Anterior cingulate cortex (tissue), 58 donors: ENCODE measurements at regions not wholly inside any gene's neighbourhood (a gene's known extent, or its start where the extent isn't known, plus 50 kb on each side); places are given as distances from the start of the nearest gene placed in this dataset.
"Not testable (repeated sequence)": the region's sequence is repeated elsewhere in the genome, so short reads cannot be mapped to it uniquely, and the experiment has no call there.

Source experiments
- DNase-seq, 58 donors: peaks; one replicate each; lab custom pipeline; 2025; lab: John Stamatoyannopoulos, UW

DNA sequence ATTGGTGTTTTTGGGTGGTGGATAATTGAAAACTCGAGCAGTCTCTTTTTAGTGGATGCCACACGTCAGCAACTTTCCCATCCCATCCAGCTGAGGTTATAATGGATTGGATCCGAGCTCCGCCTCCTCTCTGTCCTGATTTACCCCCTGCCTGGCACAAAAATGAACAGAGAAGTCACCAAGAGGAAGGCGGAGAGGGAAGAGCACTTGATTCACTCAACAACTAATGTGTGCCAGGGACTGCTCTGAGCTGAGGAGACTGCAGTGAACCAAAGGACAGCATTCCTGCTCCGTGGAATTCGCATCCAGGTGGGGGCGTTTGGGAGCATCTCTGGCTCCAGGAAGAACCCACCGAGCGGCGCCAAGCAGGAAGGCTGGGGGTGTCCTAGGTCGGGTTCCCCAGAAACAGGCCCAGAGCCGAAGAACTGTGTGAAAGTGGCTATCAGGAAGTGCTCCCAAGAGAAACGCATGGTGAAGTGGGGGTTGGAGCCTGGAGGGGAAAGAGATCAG lies 95.8 kb upstream of the NAA20 start:
- DNase-seq: peak in 2 of 58 donors; percentile 9 to 37

- not testable (repeated sequence) for DNase-seq
These were observed 95.3 kb upstream of the NAA20 start for GRCh38 chr20:19921829-19922228.

DNA sequence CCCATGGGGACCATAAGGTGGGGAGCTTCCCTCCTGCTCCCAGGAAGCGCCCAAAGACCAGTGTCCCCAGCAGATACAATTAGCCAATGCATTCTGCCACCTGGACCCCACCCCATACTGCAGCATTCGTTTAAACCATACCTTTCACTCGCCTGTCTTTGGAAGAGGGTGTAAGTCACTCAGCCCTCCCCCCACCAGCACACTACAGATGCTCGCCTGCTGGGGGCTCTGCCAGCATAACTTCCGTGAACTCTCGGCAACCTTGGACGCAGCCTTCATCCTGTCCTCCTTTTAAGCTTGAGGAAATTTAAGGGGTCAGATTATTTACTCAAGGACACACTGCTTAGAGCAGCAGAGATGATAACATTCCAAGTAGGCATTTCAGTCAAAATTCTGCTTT lies 94.4 kb upstream of the NAA20 start:
- DNase-seq: no peak

- DNase-seq: no peak
These were observed 93.4 kb upstream of the NAA20 start for GRCh38 chr20:19923762-19924161.

DNA sequence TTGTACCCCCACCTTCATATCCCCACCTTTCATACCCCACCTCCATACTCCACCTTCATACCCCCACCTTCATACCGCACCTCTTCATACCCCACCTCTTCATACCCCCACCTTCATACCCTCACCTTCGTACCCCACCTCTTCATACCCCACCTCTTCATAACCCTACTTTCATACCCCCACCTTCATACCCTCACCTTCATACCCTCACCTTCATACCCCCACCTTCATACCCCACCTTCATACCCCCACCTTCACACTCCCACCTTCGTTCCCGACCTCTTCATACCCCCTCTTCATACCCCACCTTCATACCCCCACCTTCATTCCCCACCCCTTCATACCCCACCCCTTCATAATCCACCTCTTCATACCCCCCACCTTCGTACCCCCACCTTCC lies 92.9 kb upstream of the NAA20 start:
- DNase-seq: no peak

DNA sequence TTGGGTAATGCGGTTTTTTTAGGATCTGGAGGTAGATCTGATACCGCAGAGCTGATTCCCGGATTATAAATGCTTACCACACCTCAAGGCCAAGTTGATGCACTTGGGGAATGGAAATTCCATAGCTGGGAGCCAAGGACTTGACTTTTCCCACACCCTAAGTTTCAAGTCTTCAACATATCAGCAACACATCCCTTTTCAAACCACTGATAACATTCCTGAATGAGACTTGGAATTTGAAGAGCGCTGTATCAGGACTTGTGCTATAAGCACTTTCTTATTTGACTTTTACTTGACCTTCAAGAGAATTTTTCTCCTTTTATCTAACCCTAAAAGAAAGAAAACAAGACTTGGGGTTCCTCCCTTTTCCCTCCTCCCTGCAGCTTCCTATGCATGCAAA lies 90.6 kb upstream of the NAA20 start:
- DNase-seq: no peak

GRCh38 chr20:19928328-19929011 lies 88.7 kb upstream of the NAA20 start:
- no peak for DNase-seq

DNA sequence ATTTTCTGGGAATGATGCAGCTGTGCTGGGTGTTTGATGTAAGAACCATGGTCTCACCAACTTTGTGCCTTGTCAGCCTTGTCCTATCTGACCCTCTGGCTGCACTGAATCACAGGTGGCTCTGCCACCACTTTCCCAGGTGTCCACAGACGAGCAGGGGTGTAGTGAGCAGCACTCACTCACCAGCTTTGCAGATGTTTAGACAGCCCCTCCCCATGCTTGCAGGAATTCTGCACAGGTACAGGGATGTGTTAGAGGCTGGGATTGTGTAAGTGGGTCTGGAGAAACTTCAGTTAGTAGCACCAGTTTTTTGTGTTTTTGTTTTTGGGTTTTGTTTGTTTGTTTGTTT lies 88.2 kb upstream of the NAA20 start:
- DNase-seq: no peak

DNA sequence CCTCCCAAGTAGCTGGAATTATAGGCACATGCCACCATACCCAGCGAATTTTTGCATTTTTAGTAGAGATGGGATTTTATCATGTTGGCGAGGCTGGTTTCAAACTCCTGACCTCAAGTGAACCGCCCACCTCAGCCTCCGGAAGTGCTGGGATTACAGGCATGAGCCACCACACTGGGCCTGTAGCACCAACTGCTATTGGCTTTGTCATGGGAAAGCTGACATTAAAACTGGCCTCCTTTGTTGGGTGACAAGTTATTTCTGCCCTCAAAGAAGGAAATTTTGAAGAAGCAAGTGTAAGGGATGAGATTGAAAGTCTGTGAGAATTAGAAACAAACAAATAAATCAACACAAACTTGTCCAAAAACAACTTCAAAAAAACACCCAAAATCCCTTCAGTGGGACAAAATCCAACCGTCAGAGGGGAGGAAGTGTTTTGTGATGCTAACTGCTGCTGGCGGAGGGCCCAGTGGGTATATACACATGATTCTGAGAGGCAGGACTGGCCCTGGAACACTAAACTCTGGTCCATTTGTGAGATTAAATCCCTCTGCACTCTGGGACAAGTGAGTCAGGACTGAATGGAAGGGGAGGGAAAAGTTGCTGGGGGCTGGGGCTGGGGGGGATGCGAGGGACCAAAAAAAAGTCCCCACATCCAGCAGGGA lies 87.5 kb upstream of the NAA20 start:
- peak in 22 of 58 donors; percentile 17 to 65 (median 38) for DNase-seq

DNA sequence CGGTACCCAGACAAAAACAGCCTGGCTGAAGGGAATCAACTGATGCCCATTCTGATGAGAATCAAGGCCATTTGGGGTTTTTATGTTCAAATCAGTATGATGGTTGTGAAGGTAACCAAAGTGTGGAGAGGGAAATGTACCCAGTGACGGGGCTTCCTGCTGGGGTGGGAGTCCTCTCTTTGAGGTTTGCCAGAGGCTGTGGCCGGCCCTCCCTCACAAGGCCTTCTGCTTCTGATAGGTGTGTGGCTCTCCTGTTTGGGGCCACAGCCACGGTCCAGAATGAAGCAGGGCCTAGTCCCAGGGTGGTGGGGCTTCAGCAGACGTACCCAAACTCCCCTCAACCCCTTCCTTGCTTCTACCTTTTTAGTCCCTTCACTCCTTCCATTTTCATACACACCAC lies 86.7 kb upstream of the NAA20 start:
- no peak for DNase-seq

DNA sequence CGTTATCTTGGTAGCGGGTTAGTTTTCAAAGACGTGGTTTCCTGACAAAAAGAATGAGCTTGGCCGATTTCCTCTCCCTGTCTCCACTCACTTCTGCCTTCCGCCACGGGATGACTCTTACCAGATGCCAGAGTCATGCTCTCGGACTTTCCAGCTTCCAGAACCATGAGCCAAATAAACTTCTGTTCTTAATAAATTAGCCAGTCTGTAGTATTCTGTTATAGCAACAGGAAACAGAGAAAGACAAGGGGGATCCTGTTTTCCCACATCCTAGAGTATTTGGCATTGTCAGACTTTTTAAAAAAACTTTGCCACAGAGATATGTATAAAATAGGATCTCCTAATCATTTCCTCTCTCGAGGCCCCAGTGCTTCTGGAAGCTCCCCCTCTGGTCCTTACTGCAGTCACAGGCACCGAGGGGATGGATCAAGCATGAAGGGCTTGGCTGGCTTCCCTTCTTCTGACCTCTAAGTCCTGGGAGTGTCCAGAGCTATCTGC lies 84.9 kb upstream of the NAA20 start:
- DNase-seq: peak in 1 of 58 donors; percentile 4

GRCh38 chr20:19934792-19935491 lies 82.2 kb upstream of the NAA20 start:
- DNase-seq: peak in 39 of 58 donors; percentile 12 to 79 (median 41)

GRCh38 chr20:19935842-19936241 lies 81.3 kb upstream of the NAA20 start:
- DNase-seq: peak in 1 of 58 donors; percentile 22

DNA sequence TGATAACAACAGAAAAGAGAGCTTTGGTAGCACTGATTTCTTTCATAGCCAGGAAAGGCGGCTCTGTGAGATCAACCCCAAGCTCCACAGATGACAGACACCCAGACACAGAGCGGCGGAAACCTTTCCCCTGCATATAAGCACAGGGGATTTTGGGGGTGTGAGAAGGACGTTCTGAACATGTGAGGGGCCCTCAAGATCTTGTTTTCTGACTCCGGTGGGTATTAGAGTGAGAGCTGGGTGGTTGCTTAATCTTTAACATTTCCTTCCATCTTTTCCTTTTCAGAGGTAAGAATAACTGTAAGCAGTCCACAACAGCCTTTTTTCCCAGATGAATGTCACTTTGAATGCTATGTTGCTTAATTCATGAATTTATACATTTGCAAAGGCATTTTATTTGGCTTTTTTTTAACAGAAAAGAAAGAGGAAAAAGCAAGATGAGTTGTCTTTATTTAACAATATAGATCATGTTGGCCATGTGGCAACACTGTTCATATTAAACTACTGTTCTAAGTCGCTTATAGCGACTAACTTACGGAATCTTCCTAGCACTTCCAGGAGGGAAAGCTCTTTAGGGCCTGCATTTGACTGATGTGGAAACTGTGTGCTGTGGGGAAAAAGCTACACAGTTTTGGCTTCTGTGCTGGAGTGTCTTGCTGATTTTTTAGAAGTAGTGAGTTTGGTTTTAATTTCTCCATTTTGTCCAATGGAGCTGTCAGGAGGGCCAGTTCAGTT lies 80.5 kb upstream of the NAA20 start:
- no peak for DNase-seq

DNA sequence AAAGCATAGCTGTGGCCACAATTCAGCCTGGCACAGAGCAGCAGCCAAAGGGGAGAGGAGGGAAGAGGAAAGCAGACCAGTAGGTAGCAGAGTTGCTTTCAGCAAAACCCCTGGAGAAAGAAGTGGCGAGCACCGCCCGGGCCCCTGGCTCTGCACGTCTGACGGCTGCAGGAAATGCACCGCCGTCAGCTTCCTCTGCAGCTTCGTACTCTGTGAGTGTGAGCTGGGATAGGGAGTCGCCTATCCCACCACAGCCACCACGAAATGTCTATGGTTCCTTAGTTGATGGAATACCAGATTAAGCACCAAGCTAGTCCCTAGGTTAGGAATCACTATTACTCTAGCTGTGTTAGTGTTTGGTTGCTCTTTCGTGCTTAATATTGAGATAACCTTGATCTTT lies 79.9 kb upstream of the NAA20 start:
- peak in 9 of 58 donors; percentile 5 to 29 (median 12) for DNase-seq

DNA sequence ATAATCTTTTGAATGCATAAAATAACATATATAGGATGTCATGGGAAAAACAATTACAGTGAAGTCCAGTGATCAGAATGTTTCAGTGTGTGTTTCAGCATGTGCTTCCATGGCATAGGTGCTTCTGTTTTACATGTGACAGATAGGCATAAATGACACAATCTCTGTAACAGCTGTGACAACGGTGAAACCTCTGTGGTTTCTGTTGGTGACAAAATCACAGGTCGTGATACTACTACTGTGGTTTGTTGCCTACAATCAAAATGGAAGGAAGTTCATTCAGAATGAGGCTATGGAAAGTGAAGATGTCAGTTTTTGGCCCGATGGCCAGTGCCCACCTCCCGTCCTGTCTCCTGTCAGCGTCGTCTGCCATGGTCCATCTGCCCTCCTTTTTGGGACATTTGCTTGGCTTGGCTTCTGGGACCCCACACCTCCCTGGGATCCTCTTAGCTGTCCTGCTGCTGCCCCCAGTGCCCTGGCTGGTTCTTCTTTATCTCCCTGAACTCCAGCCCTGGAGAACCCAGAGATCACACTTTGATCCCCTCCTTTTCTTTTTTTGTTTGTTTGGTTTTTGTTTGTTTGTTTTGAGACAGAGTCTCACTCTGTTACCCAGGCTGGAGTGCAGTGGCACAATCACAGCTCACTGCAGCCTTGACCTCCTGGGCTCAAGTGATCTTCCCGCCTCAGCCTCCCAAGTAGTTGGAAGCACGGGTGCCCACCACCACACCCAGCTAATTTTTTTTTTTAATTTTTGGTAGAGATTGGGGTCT lies 79.3 kb upstream of the NAA20 start:
- no peak for DNase-seq

GRCh38 chr20:19938421-19939090 lies 78.6 kb upstream of the NAA20 start:
- no peak for DNase-seq

DNA sequence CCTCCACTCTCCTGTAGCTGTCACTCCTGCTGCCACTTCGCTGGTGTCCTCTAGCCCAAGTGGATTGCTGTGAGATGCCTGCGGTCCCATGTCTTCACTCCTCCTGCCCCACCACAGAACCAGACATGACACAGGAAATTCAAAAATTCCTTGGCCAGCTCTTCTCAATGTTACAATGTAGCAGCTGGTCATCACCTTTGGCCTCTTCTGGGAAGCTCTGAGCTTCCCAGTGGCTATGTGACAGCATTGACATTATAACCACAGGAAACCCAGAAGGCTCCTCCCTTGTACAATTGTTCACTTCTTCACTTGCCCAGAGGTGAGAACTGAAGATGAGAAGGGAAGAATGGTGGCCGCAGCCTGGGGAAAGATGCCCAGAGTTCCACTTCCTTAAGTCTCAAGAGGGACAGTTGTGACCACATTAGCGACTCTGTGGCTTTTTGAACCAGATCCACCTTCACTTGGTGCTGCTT lies 76.1 kb upstream of the NAA20 start:
- DNase-seq: no peak

GRCh38 chr20:19942611-19943010 lies 74.6 kb upstream of the NAA20 start:
- no peak for DNase-seq
